GM12873 (cell line): ENCODE measurements at regions not wholly inside any gene's neighbourhood (a gene's known extent, or its start where the extent isn't known, plus 50 kb on each side); places are given as distances from the start of the nearest gene placed in this dataset.

ENCODE experiments used
- TF ChIP-seq, protein P1 (sequence below): IDR thresholded peaks from 2 replicates; pipeline ENCODE4 v1.5.1; 2012; ENCODE audit warnings: low read depth, mild to moderate bottlenecking, moderate library complexity, low read length, control low read depth; ENCODE audit not compliant: insufficient read depth; ENCODE audit errors: missing control alignments

DNA sequence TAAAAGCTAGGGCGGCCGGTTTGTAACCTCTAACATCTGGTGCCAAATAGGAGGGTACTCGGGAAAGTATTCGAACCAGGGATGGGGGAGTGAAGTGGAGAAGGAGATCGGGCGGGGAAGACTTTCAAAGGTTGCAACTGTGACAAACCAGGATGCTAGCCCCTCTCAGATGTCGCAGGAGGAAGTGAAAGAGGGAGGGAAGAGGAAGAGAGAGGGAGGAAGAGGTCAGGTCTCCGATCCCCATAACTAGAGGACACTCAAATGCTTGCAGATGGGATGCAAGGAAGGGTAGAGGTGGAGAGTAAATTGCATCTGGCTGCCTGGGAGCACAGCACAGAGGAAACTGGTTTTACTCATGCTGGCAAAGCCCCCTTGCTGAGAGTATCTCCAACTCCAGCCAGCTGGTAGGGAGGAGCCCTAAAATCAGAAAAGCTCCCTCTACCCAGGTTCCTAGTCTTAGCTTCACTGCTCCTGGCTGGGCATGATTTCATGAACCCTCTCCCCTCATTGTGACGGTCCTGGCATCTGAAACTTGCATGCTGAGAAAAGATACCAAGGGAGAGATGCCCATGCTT lies 696.7 kb upstream of the TBX3 start:
- TF ChIP-seq, protein P1, sequence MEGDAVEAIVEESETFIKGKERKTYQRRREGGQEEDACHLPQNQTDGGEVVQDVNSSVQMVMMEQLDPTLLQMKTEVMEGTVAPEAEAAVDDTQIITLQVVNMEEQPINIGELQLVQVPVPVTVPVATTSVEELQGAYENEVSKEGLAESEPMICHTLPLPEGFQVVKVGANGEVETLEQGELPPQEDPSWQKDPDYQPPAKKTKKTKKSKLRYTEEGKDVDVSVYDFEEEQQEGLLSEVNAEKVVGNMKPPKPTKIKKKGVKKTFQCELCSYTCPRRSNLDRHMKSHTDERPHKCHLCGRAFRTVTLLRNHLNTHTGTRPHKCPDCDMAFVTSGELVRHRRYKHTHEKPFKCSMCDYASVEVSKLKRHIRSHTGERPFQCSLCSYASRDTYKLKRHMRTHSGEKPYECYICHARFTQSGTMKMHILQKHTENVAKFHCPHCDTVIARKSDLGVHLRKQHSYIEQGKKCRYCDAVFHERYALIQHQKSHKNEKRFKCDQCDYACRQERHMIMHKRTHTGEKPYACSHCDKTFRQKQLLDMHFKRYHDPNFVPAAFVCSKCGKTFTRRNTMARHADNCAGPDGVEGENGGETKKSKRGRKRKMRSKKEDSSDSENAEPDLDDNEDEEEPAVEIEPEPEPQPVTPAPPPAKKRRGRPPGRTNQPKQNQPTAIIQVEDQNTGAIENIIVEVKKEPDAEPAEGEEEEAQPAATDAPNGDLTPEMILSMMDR, result no peak

DNA sequence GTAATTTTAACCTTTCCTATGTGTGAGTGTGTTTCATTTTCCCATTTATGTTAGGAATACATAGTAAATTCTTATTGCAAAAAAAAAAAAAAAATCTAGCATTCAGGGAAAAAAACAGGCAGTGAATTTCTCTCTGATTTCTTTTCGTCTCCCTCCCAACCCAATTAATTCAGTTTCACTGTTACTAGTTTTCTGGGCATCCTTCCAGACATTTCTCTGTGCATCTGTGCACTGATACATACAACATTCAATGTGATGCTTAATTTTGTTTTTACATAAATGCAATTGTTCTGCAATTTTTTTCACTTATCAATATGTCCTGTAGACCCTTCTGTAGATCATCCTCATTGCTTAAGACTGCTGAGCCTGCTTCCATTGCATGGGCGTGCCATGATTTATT lies 694.3 kb upstream of the TBX3 start:
- TF ChIP-seq, protein P1, result no peak

DNA sequence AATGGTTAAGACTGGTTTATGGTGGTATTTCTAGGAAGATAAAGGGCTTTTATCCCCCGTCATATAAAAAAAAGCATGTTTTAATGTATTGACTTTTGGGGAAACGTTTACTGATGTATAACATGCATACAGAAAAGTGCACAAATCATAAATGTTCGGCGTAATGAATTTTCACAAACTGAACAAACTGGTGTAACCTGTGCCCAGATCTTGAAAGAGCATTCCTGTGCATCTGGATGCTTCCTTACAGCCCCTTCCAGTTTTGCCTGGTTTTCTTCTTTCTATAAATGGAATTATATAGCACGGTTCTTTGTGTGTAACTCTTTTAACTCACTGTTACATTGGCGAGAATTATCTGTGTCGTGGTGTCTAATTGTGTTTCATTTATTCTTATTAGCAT lies 693.8 kb upstream of the TBX3 start:
- TF ChIP-seq, protein P1, result no peak

DNA sequence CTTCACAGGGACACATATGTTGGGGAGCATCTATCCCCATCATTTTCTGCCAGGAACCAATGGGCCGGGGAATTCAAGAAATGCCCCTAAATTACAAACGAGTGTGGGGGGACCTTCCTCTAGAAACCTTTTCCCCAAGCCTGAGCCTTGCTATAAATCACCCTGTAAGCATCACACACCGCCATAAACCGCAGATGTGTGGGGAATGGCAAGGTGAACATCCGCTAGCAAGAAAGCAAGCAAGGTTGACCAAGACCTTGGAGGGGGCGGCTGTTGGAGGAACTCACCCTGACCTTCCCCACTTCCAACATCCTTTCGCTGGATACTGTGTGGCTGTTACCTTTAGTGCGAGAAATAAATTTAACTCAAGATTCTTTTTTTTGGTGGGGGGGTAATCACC lies 693.3 kb upstream of the TBX3 start:
- TF ChIP-seq, protein P1, result no peak

DNA sequence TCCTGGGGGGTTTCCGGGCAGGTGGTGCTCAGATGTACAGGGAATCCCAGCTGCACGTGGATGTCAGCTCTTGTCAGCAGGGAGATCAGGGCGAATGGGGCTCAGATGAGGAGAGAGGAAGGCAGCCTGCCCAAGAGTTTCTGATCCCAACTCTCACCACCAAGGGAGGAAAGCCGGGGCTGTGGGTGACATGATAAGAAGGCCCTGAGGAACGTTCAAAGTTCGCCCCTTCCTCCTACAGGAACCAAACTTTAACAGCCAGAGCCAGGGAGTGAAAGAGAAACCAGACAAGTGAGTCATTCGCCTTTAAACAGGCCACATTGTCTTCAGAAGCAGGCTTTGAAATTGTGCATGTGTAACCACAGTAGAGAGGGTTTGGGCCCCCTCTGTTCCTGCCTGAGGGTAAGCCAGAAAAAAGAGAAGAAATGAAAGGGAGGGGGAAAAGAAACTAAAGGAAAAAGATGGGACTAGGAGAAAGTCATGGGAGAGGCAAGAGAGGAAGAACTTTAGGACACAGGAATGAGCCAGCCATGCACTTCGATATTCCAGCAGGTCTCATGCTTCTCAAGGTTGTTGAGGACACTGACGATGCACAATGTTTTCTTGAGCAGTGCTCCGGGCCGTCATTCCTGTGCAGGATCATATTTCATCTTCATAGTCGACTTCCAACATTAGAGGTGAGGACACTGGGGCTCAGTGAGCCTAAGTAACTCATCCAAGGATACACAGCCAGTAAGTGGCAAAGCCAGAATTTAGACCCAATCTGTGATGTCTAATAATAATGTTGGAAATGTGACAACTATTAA lies 691.4 kb upstream of the TBX3 start:
- TF ChIP-seq, protein P1, result no peak

DNA sequence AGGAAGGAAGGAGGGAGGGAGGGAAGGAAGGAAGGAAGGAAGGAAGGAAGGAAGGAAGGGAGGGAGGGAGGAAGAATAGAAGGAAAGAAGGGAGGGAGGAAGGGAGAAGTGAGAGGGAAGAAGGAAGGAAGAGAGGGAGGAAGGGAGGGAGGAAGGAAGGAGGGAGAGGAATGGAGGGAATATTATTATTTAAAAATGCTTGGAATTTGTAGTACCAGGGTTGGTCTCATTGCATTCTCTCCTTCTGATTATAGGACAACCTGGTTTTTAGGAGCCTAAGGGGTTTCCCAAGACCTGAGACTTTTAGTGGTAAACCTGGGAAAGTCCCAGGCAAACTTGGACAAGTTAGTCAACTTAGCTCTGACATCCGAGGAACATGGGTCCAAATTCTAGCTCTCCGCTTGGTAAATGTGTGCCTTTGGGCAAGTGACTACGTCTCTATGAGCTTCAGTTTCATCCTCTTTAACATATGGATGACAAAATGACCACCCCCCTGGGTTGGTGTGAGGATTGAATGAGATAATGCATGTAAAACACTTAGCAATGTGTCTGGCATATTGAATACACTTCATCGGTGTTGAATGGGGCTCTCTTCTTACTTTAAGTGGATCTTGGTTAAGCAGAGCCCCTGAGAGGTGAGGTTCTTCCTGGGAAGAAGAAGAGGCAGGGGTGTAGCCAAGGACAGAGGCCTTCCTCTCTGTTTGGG lies 690.7 kb upstream of the TBX3 start:
- TF ChIP-seq, protein P1, result no peak

DNA sequence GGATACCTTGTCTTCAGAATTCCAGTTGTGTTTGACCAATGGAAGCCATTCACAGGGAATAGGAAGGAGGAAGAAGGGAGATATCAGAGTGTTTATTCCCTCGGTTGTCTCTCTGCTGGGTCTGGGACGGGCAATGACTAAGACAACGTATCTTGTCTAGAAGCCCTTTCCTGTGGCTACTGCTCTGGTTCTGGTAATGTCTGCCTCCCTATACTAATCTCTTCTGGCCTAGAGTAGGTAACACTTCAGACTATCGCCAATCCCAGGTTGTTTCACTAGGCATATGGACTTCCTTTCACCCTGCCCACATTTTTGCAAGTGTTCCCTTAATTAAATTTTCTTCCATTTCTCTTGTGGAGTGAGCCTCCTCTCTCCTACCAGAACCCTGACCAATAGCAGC lies 687.7 kb upstream of the TBX3 start:
- TF ChIP-seq, protein P1, result no peak
